GM04503 (cell line): ENCODE measurements at regions not wholly inside any gene's neighbourhood (a gene's known extent, or its start where the extent isn't known, plus 50 kb on each side); places are given as distances from the start of the nearest gene placed in this dataset.

ENCODE experiments used
- DNase-seq: peaks from one replicate; pipeline ENCODE4 v3.0.0-alpha.2; 2012; ENCODE audit warnings: low read depth

DNA sequence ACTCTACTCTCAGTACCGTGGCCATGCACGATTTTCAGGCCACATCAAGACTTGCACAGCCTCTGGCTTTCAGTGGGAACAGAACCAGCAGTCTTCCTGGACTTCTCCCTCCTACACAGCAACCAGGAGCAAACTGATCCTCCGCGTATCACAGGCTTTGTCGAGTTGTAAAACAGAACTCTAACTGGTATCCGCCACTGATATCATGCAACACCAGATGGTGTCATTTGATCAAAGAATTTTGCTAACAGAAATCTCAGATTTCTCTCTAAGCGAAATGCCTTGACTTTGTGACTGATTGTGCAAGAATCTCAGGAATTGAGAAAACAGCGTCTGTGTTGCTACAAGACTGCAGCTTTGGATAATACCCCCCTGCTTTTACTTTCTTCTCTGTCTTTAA is 85.7 kb downstream of the COPS8 start:
- DNase-seq: peak; percentile 91

DNA sequence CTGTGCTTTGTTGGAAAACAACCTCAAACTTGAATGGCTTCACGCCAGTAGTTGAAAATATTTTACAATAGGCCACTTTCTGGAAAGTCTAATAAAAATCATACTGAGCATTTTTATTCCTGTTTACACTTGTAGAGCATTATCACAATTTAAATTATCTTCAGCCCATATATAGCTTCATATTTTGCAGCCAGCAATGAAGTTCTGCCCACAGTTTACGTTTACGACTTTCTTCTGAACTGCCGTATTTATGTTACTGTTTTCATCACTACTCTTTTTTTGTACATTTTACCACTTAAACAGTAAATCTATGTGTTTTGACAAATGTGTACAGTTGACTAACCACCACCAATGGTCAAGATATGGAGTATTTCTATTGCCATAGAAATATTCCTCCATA is 86.2 kb downstream of the COPS8 start:
- no peak for DNase-seq

DNA sequence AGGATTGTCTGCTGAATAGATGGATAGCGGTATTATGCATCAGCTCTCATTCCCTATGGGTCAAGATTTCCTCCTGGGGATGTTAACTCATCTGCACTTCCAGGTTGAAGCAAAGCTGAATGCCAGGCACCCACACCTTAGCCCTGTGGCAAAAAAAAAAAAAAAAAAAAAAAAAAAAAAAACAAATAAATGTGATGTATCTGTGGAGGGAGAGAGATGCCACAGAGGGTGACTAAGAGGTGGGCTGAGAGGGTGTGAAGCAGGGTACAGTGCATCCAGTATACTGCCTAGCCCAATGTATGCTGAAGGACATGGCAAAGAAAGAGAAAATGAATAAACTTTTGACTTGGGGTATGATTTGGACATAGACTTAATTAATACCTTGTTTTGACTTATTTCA is 91.4 kb downstream of the COPS8 start:
- no peak for DNase-seq

DNA sequence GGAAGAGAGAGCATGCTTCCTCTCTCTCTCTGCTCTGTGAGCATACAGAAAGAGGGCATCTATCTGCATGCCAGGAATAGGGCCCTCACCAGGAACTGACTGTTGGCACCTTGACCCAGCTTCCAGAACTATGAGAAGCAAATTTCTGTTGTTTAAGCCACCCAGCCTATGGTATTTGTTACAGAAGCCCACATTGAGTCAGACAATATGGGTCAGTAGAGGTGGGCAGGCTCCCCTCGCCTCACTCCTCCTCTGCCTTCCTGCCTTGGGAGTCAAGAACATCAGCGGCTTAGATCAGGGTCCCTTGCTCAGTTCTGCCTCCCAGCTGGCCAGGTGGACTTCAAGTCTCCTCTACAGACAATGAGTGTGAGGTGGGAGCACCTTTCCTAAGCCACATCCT is 92.3 kb downstream of the COPS8 start:
- DNase-seq: no peak

DNA sequence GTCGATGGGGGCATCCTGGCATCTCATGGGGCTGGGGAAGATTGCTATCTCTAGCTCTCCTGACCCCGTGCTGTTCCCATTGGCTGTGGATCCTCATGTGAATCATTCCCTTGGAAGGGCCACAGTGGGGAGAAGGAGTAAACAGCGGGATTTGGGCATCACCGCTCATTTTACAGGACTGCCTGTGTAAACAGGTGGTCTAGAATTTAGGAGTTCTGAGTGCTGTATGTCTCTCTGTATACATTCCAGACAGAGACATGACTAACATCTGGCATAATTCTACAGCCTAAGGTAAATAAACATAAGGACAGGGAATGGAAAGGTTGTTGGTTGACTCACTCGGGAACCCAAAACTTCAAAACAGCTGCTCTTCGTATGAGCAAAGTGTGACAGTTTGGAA is 92.7 kb downstream of the COPS8 start:
- no peak for DNase-seq

DNA sequence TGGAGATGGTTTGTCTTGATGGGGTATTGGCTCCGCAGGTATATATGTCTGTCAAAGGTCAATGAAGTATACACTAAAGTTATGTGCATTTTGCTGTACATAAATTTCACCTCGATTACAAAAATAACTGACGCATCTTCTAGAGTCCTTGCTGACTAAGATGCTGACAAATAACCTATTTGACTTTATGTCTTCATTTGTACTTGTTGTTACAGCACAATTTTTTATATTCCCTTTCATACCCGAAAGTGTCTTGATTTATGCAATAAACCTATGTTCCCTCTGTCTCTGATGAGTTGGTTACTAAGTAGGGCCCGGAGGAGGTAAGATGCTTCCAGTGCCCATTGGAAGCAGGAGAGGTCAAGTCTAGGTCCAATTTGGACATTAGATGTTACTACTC is 93.5 kb downstream of the COPS8 start:
- DNase-seq: no peak

DNA sequence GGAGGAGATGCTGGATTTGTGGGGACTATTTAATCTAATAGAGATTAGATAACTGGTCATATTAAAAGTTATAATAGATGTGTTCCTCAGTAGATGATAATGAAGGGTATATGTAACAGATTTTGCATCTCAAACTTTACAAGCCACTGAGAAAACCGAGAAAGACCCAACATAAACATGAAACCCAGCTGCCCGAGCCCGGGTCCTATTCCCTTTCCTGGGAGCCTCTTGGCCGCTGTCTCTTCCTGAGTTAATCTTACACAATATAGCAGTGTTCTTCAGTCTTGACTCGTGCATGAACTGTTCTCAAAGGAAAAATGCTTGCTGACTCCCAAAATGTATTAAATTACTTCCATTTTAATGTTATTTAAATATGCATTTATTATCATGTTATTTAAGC is 94.5 kb downstream of the COPS8 start:
- no peak for DNase-seq

DNA sequence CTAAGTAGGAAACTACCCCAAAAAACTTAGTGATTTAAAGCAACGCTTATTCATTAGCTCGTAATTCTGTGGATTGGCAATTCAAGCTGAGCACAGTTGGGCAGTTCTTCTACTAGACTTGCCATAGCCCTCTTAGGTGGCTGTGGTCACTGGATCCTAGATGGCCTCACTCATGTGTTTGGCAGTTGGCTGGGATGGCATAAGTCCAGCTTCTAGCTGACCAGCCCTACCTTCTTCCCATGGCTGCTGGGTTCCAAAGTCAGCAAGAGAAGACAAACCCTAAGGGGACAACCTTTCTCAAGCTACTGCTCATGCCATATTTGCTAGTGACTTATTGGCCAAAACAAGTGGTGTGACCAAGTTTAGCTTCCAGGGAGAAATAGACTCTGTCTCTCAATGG is 95.3 kb downstream of the COPS8 start:
- no peak for DNase-seq

DNA sequence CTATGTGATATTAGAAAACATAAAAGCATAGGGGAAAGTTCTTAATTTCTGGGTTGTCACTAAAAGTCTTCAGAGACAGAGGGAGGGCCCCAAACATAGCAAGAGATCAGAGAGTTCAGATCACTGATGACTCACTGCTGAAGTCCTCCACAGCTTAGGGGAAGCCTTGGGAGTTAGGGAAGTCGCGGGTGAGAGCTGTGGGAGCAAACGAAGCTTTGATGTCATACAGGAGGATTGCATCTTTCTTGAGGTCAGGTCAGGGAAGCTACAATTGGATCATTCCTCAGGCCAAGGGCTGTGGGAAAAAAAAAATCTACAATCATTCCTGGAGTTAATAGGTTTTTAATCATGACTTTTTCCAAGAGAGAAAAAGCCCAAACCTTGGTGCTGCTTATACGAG is 96.2 kb downstream of the COPS8 start:
- peak; percentile 91 for DNase-seq

DNA sequence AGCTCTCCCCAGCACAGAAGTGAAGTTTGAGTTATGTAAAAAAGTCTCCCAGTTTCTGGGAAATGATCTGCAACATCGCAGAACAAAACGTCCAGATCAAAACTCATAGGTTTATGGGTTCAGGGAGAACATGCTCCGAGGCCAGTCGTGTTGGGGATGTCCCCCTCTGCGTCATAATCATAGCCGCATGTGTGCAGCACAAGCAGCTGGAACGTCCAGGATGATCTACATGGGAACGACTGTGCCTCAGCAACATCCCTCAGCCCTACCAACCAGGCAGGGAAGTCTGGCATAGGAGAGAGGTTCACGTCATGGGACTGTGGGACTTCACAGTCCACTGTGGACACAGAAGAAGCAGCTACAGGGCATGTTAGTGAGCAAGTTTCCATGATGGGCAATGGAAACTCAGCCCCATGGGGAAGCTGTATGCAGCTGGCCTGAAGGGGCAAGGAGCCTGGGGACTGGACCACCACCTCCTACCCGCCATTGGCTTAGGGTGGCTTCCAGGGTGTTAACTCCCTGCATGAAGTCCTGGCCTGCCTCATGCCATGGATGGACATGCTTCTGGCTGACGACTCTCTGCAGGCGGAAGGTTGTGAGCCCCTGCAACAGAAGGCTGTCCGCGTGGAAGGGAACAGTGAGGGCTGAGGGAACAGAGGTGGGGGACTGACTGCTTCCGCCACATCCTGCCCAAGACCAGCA is 96.9 kb downstream of the COPS8 start:
- DNase-seq: no peak

DNA sequence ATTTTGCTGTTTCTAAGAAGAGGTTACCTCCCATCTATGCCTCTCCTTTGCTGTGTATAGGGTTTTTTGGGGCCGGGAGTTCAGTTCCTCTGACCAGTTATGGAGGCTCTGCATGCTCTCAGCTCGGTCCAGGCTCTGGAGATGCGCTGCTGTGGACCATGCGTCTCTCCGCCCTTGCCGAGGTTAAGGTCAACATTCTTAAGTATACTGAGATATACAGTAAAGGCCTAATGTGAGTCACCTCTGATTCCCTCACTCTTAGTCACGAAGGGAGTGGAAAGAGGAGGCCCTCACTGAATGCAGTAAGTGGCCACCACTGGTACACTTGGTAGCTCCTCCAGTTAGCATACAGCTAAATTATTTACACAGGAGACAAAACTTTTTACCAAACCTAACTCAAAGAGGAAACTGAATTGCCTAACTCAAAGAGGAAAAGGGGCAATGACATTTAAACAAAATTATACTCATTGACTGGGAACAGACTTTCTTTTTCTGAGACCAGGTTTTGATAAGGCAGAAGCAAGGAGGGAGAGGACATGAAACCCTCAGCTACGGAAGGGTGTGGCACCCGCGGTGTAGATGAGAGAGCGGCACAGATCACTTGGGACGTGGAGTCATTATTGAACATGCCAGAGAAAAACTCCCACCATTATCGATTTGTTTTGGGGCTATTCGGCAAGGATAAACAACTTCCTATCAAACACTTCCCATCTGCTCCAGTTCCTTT is 98.7 kb downstream of the COPS8 start:
- DNase-seq: no peak

DNA sequence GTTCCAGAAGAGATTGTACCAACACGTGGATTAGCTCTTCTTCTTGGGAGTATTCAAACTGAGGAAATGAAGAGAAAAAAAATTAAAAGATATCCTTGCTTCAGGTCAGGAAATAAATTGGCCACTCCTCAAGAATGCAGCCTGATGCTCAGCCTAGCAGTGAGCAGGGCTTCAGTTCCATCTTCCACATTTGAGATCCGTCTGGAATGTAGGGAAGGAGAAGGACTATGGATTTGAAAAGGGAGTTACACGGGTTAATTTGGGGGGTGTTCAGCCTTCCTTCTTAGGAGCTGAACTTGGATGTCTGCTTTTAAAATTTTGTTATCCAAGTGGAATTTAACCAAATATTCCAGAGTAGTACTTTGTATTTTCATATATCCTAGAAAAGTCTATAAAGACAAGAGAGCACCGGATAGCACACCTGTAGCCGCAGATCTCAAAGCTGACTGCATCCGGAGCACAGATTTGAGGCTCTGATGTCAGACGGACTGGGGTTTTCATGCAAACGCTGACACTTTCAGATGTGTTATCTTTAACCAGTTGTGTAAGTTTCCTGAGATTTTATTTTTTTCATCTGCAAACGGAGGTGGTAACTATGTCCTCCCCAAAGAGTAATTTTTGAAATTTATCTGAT is 99.3 kb downstream of the COPS8 start:
- no peak for DNase-seq

DNA sequence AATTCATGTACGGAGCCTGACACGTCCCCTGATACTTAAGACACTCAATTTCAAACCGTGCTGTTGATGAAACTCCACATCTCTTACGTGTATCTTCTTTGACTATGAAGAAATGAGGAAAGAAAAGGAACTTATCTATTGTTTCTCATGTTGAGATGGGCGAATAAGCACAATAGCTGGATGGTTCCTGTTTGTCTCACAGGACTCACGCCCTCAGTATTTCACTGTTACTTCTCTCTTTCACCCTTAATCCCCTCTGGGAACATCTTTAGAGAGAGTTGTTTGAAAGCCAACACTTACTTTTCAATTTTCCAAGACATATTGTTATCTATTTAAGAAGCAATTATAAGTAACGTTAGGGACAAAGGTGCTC is 99.8 kb downstream of the COPS8 start:
- DNase-seq: no peak

DNA sequence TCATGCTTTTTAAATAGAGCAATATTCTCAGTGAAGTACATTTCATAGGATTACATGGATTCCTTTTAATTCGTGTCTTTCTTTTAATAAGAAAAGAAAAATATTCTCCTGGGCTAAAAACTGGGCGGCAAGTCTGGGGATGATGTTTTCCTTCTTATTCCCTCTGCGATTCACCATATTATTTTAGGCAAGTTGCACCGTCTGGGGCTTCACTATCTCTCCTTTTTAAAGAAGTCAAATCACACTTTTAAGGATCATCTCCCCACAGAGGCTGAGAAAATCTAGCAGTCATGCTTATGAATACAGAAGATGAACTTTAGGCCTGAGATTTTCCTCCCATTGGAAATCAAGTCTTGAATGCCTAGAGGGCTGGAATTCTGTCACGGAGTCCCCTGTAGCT is 104.1 kb downstream of the COPS8 start:
- DNase-seq: no peak

DNA sequence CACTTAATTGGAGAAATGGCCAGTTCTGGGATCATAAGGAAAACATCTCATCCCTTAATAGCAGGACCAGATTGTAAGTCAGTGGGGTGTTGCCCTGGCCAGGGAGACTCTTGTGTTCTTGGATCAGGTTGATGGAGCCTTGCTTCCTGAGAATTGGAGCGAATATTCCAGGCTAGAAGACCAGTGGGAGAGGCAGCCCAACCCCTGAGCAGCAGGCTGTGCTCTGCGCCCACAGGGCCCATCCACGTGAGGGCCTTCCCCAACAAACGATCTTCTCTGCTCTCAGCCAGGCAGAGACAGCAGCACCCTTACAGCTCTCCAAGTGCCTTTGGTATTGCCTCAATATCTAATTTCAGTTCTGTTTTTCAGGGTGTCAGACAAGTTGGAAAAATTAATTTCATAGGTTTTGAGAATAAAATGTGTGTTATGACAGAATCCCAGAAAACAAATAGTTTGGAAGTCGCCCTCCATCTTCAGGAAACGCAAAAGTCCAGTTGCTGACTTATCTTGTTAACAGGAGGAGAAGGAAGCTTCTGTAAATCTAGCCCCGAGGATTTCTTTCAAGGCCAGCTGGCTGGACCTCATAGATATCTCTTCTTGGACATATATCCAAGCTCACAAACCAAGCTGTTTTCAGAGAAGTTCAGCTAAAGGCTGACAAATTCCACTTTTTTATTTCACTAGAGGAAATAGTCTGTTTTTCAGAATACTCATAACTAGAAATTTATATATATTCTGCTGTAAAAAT is 105.5 kb downstream of the COPS8 start:
- no peak for DNase-seq

DNA sequence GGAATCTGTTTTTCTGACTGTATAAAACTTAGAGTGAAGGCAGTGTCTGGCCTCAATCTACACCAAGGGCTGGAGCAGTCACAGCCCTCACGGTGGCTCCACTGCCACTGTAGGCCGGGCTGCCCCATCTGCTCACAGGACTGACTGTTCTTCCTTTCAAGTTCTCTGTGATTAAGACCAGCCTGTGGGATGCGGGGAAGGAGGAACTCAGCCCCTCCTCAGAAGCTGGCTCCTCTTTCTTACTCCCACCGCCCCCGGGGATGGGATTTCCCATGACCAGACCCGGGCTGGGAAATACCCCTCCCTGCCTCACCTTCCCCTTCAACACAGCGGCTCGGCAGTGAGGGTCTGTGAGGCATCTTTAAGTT is 106.0 kb downstream of the COPS8 start:
- no peak for DNase-seq

DNA sequence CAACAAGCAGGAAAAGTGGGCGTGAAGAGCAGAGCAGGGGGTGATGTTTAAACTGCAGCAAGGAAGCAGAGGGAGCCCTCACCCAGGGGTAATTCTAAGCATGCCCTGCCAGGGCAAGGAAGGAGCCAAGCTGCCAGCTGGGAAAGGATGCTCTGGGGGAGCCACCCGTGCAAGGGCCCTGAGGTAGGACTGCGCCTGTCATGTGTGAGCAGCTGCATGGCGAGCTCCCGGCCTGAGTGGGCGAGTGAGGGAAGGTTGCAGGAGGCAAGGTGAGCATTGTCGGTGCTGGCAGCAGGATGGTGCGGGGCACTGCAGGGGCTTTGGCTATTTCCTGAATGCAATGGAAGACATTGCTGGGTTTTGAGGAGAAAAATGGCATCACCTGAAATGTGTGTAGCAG is 107.2 kb downstream of the COPS8 start:
- DNase-seq: no peak

DNA sequence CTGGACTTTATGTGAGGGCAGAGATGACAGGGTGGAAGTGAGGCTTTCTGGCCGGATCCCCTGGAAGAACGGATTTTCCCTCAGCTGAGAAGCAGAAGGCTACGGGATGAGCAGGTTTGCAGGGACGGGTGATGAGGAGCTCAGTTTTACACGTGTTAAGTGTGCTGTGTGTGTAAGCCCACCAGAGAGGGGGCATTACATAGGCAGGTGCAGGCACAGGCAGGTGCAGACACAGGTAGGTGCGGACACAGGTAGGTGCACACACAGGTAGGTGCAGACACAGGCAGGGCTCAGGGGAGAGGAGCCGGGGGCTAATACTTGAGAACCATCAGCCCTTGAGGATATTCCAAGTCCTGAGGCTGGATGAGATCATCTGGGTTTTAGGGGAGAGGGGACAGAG is 107.7 kb downstream of the COPS8 start:
- DNase-seq: no peak

DNA sequence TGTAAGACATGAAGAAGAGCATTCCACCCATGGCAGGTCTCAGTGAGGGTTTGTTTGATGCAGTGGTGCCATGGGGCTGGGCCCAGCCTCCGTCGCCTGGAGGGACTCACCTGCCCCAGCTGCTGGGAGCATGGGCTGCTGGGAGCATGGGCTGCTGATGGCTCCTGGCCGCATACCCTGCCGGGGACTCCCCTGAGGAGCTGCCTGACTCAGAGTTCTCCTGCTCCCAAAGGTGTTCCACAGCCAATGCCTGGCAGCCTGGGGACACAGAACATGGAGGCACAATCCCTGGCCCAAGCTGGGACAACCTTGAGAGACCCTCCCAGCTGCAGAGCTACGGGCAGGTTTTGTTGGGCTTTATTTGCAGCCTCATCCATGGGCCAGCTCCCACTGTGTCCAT is 108.4 kb downstream of the COPS8 start:
- no peak for DNase-seq

DNA sequence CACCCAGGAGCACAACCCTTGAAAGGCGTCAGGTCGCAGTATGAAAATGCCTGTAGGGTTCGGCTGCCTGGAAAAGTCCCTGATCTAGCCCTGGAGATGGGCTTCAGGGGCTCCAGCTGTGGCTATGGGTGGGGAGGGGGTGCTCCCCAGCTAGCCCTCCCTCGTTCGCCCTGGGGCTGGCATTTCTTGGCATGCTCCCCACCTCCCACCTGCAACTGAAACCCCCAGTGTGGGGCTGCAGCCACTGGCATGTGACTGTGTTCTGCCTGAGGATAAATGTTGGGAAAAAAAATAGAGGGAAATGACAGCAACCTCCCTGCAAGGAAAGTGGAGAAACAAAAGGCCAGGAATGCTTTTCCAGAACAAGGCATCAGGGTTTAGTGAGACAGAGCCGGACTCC is 109.2 kb downstream of the COPS8 start:
- no peak for DNase-seq

DNA sequence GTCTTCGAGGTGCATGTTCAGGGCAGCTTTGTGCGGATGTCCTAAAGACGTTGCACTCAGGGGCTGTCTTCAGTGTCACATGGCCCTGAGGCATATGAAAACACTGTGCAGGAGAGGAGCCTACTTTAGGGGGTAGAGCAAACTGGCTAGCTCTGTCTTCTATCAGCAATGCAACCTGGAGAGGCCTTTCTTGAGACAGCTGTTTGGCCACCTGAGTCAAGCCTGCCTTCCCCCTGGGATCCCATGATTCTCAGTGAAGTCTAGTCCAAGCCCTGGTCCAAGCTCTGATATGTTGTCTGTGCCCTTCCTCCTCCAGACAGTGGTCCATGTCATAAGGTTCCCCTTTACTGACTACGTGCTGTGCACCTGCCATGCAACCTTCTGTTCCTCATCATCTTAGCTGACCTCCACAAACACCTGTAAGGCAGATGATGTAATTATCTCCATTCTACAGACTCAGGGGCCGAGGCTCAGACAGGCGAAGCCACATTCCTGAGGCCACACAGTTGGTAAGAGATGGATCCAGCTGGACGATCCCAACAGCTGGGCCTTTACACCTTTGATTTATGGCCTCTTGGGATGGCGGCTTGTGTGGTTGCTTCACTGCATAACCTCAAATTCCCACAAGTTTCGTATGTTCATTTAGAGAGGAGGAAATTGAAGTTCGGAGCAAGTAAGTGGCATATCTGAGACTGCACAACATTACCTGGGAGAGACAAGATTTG is 109.9 kb downstream of the COPS8 start:
- no peak for DNase-seq

DNA sequence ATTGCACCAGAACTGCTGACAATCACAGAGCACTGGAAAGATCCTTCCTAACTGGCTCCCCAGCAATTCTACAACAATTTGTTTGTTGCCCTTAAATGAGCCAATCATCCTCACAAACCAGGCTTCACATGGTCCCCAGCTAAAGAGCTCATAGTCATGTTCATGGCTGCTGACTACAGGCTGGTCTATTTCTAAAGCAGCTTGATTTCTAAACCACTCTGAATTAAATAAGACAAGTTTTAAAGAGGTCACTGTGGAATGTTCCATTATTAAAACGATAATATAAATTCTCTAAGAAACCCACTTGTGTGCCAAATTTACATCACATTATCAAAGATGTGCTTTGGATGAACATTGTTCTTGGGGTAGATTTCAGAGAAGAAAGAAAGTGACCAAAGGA is 110.7 kb downstream of the COPS8 start:
- DNase-seq: no peak
